ENCODE measurements at regions not wholly inside any gene's neighbourhood (a gene's known extent, or its start where the extent isn't known, plus 50 kb on each side); places are given as distances from the start of the nearest gene placed in this dataset.

- no peak for DNase-seq
These were observed 384.1 kb downstream of the GATA3 start for GRCh38 chr10:8438603-8439002.

DNA sequence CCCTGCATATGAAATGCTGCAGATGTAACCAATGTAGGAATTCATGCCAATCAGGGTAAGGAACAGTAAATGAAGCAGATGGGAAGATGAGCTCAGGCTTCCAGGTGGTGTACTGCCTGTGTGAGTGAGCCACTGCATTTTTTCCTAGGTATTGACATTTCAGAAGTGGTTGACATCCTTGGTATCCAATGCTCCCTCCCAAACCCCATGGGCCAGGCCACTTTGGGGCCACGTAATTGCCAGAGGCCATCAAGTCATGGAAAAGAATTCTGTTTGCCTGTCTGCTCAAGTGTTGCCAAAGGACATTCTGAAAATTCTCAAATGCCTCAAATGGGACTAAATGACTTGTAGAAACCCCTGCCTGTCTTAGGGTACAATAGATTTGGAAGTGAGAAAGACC, 384.6 kb downstream of the GATA3 start:
- DNase-seq: no peak

- peak; percentile 23 for DNase-seq
These were observed 390.1 kb downstream of the GATA3 start for GRCh38 chr10:8444630-8445029.

GRCh38 chr10:8445353-8445752, 390.9 kb downstream of the GATA3 start:
- DNase-seq: no peak

GRCh38 chr10:8449909-8450308, 395.4 kb downstream of the GATA3 start:
- no peak for DNase-seq

GRCh38 chr10:8453587-8453986, 399.1 kb downstream of the GATA3 start:
- DNase-seq: no peak

- no peak for DNase-seq
These were observed 399.9 kb downstream of the GATA3 start for GRCh38 chr10:8454357-8454756.

DNA sequence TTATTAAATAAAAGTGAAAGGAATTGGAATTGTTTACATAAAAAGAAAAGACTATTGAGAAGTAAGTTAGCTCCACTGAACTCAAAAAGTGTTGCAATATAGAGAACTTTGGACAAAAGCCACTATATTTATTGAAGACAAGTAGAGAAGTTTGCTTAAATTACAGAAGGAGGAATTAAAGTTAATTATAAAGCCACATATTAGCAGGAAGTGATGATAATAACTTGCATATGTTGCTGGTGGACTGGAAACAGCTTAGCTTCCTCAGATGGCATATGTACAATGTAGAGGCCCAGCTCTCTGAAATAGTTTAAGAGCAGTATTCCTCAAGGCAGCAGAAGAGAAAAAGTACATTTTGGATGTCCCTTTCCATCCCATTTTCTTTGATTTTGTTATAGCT, 400.7 kb downstream of the GATA3 start:
- no peak for DNase-seq

DNA sequence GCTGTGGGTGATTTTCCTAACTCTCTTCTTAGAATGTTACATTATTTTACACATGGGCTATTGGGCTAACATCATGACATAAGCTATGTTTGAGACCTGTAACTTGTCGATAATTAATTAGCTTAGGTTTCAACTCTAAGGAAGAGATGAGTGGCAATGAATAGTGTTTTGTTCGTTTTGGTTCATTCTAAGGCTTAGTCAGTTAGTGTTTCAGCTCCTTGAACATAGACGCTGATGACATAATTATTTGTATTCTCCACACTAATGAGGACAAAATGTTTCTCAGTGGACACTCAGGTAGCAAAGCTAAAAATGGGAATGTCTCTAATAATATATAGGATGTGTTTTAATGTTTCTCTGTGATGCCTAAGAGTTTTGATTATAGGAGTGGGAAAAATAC, 401.9 kb downstream of the GATA3 start:
- DNase-seq: no peak

DNA sequence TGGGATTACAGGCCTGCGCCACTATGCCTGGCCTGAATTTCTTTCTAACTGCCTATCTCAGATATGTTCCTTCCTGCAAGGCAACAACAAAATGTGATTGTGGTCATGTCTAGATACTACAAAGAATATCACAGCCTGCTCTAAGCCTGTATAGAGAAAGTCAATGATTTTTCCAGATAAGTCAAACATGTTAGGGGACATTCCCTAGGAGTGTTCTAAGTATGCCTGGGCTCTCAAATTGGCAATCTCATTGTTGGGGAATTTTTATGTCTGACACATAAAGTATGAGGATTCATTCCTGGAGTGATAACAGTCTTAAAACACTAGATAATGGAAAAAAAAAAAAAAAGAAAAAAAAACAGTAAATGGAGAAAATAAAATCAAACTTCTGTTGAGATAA, 406.1 kb downstream of the GATA3 start:
- DNase-seq: no peak

GRCh38 chr10:8462565-8462964, 408.1 kb downstream of the GATA3 start:
- no peak for DNase-seq

- no peak for DNase-seq
These were observed 409.4 kb downstream of the GATA3 start for GRCh38 chr10:8463853-8464252.

GRCh38 chr10:8468477-8468876, 414.0 kb downstream of the GATA3 start:
- no peak for DNase-seq

DNA sequence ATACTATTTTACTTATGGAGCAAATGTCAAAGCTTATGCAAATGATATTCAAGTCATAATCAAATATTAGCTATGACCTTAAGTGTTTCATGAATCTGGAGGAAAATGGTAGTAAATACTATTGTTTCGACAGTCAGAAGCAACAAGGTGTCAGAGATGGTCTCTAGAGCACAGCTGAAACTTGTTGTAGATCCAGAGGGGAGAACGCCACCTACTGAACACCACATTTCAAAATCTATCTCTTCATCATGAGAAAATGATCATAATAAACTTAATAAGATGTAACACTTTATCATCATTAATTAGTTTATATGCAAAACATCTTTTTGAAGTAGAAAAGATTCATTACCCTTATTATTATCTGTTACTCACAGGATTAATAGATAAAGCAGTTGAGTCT, 418.7 kb downstream of the GATA3 start:
- no peak for DNase-seq

DNA sequence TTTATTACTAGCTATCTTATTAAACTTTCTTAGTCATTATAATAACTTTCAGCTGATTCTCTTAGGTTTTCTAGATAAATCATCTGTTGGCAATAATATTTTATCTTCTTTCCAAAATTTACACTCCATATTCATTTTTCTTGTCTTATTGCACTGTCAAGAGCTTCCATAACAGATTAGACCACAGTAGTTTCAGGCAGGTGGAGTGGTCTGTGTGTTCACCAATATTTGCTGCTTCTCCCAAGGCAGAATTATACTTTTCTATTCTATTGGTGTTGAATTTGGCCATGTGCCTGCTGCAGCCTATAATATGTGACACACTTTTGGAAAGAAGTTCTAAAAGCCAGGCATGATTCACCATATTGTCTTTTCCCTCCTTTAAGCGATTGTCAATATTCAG, 422.8 kb downstream of the GATA3 start:
- no peak for DNase-seq

DNA sequence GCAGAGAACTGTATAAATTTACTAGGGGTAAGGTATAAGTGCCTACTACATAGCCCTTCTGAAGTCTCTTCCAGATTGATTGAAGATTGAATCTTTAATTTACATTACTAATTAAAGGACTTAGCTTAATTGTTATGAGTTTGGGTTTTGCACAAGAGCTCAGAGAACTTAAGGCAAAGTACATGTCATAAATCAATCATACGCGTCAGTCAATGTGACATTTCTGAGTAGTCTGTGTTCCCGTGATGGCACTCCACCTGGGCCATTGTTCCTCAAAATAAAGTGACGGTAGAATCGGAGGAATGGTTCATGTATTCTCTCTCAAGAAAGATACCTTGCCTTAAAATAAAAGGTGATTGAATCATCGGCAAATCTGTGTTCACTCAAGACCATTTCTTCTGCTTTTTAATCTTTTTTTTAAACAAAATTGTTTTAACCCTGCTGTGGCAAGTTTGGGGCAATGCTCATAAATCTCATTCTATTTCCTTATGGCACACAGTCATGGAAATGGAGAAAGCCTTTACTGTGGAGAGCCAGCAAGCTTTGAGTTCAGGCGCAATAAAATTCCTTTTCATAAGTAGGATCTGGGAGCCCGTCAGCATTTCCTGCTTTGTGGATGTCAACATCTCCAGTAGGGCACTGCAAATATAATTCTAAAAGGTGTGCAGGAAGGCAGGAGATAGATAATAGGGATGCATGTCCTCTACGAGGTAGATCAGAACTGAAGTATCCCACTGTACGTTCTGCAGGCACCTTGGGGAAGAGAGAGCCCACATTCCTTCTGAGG, 427.4 kb downstream of the GATA3 start:
- no peak for DNase-seq

GRCh38 chr10:8485032-8485431, 430.5 kb downstream of the GATA3 start:
- DNase-seq: no peak

- no peak for DNase-seq
These were observed 432.9 kb downstream of the GATA3 start for GRCh38 chr10:8487346-8487745.

GRCh38 chr10:8489232-8489631, 434.7 kb downstream of the GATA3 start:
- no peak for DNase-seq

- no peak for DNase-seq
These were observed 435.3 kb downstream of the GATA3 start for GRCh38 chr10:8489823-8490222.

- DNase-seq: no peak
These were observed 443.8 kb downstream of the GATA3 start for GRCh38 chr10:8498290-8498689.

DNA sequence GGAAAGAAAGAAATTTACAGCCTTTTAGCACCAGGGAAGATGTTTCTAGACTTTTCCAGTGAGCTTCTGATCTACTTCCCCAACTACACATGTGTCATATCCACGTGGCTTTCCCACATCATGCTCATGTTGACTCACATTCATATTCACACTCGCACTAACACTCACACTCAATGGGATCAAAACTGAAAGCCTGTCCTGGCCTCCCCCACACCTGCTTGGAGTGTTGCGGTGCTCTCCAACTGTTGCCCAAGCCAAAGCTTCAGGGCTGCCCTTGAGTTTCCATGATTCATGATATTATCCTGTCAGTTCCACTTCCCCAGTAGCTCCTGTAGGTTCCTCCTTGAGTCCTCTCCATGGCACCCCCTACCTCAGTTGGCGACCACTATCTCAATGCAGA, 444.4 kb downstream of the GATA3 start:
- no peak for DNase-seq

DNA sequence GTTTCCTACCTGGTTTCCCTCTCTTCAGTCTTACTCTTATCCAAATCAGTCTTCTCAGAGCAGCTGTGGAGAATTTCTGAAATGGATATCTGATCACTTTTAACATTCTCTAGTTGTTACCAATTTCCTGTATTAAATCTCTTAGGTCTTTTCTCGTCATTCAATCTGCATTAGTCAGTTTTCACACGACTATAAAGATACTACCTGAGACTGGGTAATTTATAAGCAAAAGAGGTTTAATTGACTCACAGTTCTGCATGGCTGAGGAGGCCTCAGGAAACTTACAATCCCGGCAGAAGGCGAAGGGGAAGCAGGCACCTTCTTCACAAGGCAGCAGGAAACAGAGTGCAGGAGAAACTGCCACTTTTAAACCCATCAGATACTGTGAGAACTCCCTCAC, 444.8 kb downstream of the GATA3 start:
- DNase-seq: no peak

DNA sequence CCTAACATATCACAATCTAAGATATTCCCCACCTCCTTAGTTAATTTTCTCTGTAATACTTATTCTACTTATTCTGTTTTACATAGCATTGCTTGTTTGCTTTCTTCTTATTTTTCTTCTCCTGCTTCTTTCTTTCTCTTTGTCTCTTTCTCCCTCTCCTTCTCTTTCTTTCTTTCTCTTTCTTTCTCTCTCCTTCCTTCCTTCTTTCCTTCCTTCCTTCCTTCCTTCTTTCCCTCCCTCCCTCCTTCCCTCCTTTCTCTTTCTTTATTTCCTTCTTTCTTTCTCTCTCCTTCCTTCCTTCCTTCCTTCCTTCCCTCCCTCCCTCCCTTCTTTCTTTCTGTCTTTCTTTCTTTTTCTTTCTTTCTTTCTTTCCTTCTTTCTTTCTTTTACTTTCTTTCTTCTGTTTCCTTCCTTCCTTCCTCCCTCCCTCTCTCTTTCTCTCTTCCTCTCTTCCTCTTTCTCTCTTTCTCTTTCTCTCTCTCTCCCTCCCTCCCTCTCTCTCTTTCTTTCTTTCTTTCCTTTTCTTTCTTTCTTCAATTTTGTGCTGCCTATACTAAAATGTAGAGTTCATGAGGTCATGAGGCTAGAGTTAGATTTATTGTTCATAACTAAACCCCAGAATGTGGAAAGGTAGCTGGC, 445.4 kb downstream of the GATA3 start:
- no peak for DNase-seq

GRCh38 chr10:8502573-8502972, 448.1 kb downstream of the GATA3 start:
- DNase-seq: no peak
